ENCODE measurements at regions not wholly inside any gene's neighbourhood (a gene's known extent, or its start where the extent isn't known, plus 50 kb on each side); places are given as distances from the start of the nearest gene placed in this dataset.

GRCh38 chr11:134587345-134587744, 175.3 kb upstream of the B3GAT1 start:
- no peak for FAIRE-seq
- H3K27ac ChIP-seq (ENCODE audit: low read depth in 2 of 2, low read length in 2 of 2) = no peak overlapping the region
- no peak for TF ChIP-seq CTCF (IDR thresholded peaks at IDR 0.05; ENCODE audit: borderline replicate concordance, extremely low read depth, insufficient read depth)
- DNase-seq = no peak
- H3K27me3 ChIP-seq (ENCODE audit: control insufficient read depth, insufficient read depth, low read length) = no peaks in the 10 kb centered on the region
- no peak overlapping the region for H3K9ac ChIP-seq (ENCODE audit: low read length in 3 of 3)
- H3K4me3 ChIP-seq (ENCODE audit: low read length in 3 of 3) = no peak overlapping the region
- peaks cover 0 to 7% (median 0%) of the 10 kb centered on the region in 3 donors for H3K4me1 ChIP-seq (ENCODE audit: control insufficient read depth in 2 of 3, insufficient read depth in 2 of 3, low read depth in 1 of 3, low read length in 3 of 3)
- intact Hi-C loops (cut with DNase I) = no loop called here
- H3K9me3 ChIP-seq (ENCODE audit: control insufficient read depth in 2 of 3, insufficient read depth in 1 of 3, low read length in 3 of 3) = no peaks in the 10 kb centered on the region
- H3K36me3 ChIP-seq (ENCODE audit: control insufficient read depth in 2 of 3, insufficient read depth in 3 of 3, low read length in 3 of 3) = no peaks in the 10 kb centered on the region

GRCh38 chr11:134586726-134587125, 174.7 kb upstream of the B3GAT1 start:
- DNase-seq (no peak), FAIRE-seq (no peak)
- no peaks in the 10 kb centered on the region for H3K27me3 ChIP-seq (ENCODE audit: control insufficient read depth, insufficient read depth, low read length)
- H3K9ac ChIP-seq (ENCODE audit: low read length in 3 of 3) = no peak overlapping the region
- no peak overlapping the region for H3K27ac ChIP-seq (ENCODE audit: low read depth in 2 of 2, low read length in 2 of 2)
- H3K9me3 ChIP-seq (ENCODE audit: control insufficient read depth in 2 of 3, insufficient read depth in 1 of 3, low read length in 3 of 3) = no peaks in the 10 kb centered on the region
- no peaks in the 10 kb centered on the region for H3K36me3 ChIP-seq (ENCODE audit: control insufficient read depth in 2 of 3, insufficient read depth in 3 of 3, low read length in 3 of 3)
- intact Hi-C loops (cut with DNase I) = no loop called here
- peaks cover 0 to 7% (median 0%) of the 10 kb centered on the region in 3 donors for H3K4me1 ChIP-seq (ENCODE audit: control insufficient read depth in 2 of 3, insufficient read depth in 2 of 3, low read depth in 1 of 3, low read length in 3 of 3)
- TF ChIP-seq CTCF (IDR thresholded peaks at IDR 0.05; ENCODE audit: borderline replicate concordance, extremely low read depth, insufficient read depth) = no peak
- H3K4me3 ChIP-seq (ENCODE audit: low read length in 3 of 3) = no peak overlapping the region

- Histone ChIP-seq H3K9me3 (ENCODE audit: control insufficient read depth in 2 of 3, insufficient read depth in 1 of 3, low read length in 3 of 3) (no peaks in the 10 kb centered on the region), H3K36me3 (ENCODE audit: control insufficient read depth in 2 of 3, insufficient read depth in 3 of 3, low read length in 3 of 3) (no peaks in the 10 kb centered on the region), H3K27ac (ENCODE audit: low read depth in 2 of 2, low read length in 2 of 2) (no peak overlapping the region), H3K27me3 (ENCODE audit: control insufficient read depth, insufficient read depth, low read length) (no peaks in the 10 kb centered on the region), H3K4me3 (ENCODE audit: low read length in 3 of 3) (no peak overlapping the region), H3K9ac (ENCODE audit: low read length in 3 of 3) (no peak overlapping the region), H3K4me1 (ENCODE audit: control insufficient read depth in 2 of 3, insufficient read depth in 2 of 3, low read depth in 1 of 3, low read length in 3 of 3) (peaks cover 0 to 7% (median 0%) of the 10 kb centered on the region in 3 donors)
- no peak for TF ChIP-seq CTCF (IDR thresholded peaks at IDR 0.05; ENCODE audit: borderline replicate concordance, extremely low read depth, insufficient read depth)
- FAIRE-seq = no peak
- intact Hi-C loops (cut with DNase I) = no loop called here
- no peak for DNase-seq
Observed at GRCh38 chr11:134585666-134586610, 173.9 kb upstream of the B3GAT1 start.
